ENCODE measurements at regions not wholly inside any gene's neighbourhood (a gene's known extent, or its start where the extent isn't known, plus 50 kb on each side); places are given as distances from the start of the nearest gene placed in this dataset.

GRCh38 chr2:234730066-234730640 is 221.7 kb upstream of the SH3BP4 start:
- TF ChIP-seq CTCF (IDR thresholded peaks at IDR 0.05): no peak
- no peak for TF ChIP-seq EP300 (IDR thresholded peaks at IDR 0.05; ENCODE audit: low read depth)
- TF ChIP-seq POLR2AphosphoS5 (IDR thresholded peaks at IDR 0.05): no peak

Measured in transverse colon (tissue), 4 donors.